HEK293 (cell line): ENCODE measurements at regions not wholly inside any gene's neighbourhood (a gene's known extent, or its start where the extent isn't known, plus 50 kb on each side); places are given as distances from the start of the nearest gene placed in this dataset.

ENCODE experiments used
- CTCF ChIA-PET: fragments of 350-600 bp; formaldehyde crosslinking; extraction: SDS; loops from one replicate; lab custom pipeline; 2021; ENCODE audit warnings: antibody characterized with exemption; lab: Yijun Ruan, JAX
- POLR2A ChIA-PET: fragments of 300-600 bp; formaldehyde crosslinking; extraction: SDS; loops from one replicate; lab custom pipeline; 2020; ENCODE audit warnings: antibody characterized with exemption, inconsistent platforms; lab: Yijun Ruan, JAX
- H3K27ac ChIP-seq: fragments of 200-500 bp; sonication (Bioruptor generic); 2 replicates; pipeline ENCODE4 v1.5.1; 2014; ENCODE audit warnings: low read depth, low read length, control low read depth, inconsistent platforms; ENCODE audit errors: extremely low read depth
- H3K36me3 ChIP-seq, 2 experiments: fragments of 200-500 bp in 1 of 2; sonication (Bioruptor generic) in 1 of 2; 1 replicate in 1 of 2; 2 replicates in 1 of 2; pipeline ENCODE4 v1.5.1; 2014 to 2017; ENCODE audit warnings: inconsistent platforms in 2 of 2, low read length in 2 of 2; ENCODE audit not compliant: control insufficient read depth in 2 of 2, insufficient read depth in 1 of 2
- H3K4me1 ChIP-seq: fragments of 200-500 bp; sonication (Bioruptor generic); 2 replicates; pipeline ENCODE4 v1.5.1; 2014; ENCODE audit warnings: mild to moderate bottlenecking, low read length, inconsistent platforms; ENCODE audit not compliant: control insufficient read depth, insufficient read depth
- H3K4me3 ChIP-seq: 2 replicates; pipeline ENCODE4 v1.5.1; 2011; ENCODE audit warnings: low read depth, mild to moderate bottlenecking, control low read depth, low read length, moderate library complexity
- H3K9me3 ChIP-seq: fragments of 200-500 bp; sonication (Bioruptor generic); 2 replicates; pipeline ENCODE4 v1.5.1; 2014; ENCODE audit warnings: low read depth, low read length, inconsistent platforms; ENCODE audit not compliant: control insufficient read depth, insufficient read depth
- CTCF ChIP-seq: fragments of 450-650 bp; formaldehyde crosslinking; IDR thresholded peaks from 2 replicates; pipeline ENCODE4 v1.5.1; 2016; ENCODE audit warnings: missing biosample characterization, missing genetic modification characterization
- ELK4 ChIP-seq: IDR thresholded peaks from 2 replicates; pipeline ENCODE4 v1.6.1; 2011; ENCODE audit warnings: mild to moderate bottlenecking, low read depth, low read length, borderline replicate concordance
- REST ChIP-seq: fragments of 450-650 bp; formaldehyde crosslinking; IDR thresholded peaks from 2 replicates; pipeline ENCODE4 v1.5.1; 2016; ENCODE audit warnings: missing biosample characterization, missing genetic modification characterization
- SCRT1 ChIP-seq: fragments of 450-650 bp; formaldehyde crosslinking; IDR thresholded peaks from 2 replicates; pipeline ENCODE4 v1.5.1; 2016; ENCODE audit warnings: missing biosample characterization, missing genetic modification characterization, borderline replicate concordance
- TSHZ1 ChIP-seq: fragments of 450-650 bp; formaldehyde crosslinking; IDR thresholded peaks from 2 replicates; pipeline ENCODE4 v1.5.1; 2016; ENCODE audit warnings: missing biosample characterization, missing genetic modification characterization, borderline replicate concordance
- ZBTB21 ChIP-seq: fragments of 450-650 bp; formaldehyde crosslinking; IDR thresholded peaks from 2 replicates; pipeline ENCODE4 v1.5.1; 2017; ENCODE audit warnings: missing biosample characterization, missing genetic modification characterization
- ZBTB6 ChIP-seq: fragments of 450-650 bp; formaldehyde crosslinking; IDR thresholded peaks from 2 replicates; pipeline ENCODE4 v1.5.1; 2017; ENCODE audit warnings: missing biosample characterization, missing genetic modification characterization
- ZBTB7A ChIP-seq: fragments of 450-650 bp; formaldehyde crosslinking; IDR thresholded peaks from 2 replicates; pipeline ENCODE4 v1.5.1; 2016; ENCODE audit warnings: low read depth, missing biosample characterization, missing genetic modification characterization
- ZNF2 ChIP-seq: fragments of 450-650 bp; formaldehyde crosslinking; IDR thresholded peaks from 2 replicates; pipeline ENCODE4 v1.5.1; 2016; ENCODE audit warnings: missing biosample characterization, missing genetic modification characterization
- ZNF23 ChIP-seq: fragments of 450-650 bp; formaldehyde crosslinking; IDR thresholded peaks from 2 replicates; pipeline ENCODE4 v1.5.1; 2016; ENCODE audit warnings: missing biosample characterization, missing genetic modification characterization, borderline replicate concordance
- ZNF239 ChIP-seq: fragments of 450-650 bp; formaldehyde crosslinking; IDR thresholded peaks from 2 replicates; pipeline ENCODE4 v1.5.1; 2016; ENCODE audit warnings: missing biosample characterization, missing genetic modification characterization
- ZNF266 ChIP-seq: fragments of 450-650 bp; formaldehyde crosslinking; IDR thresholded peaks from 2 replicates; pipeline ENCODE4 v1.5.1; 2016; ENCODE audit warnings: missing biosample characterization, missing genetic modification characterization, low read depth
- ZNF280D ChIP-seq: fragments of 450-650 bp; formaldehyde crosslinking; IDR thresholded peaks from 2 replicates; pipeline ENCODE4 v1.5.1; 2016; ENCODE audit warnings: missing biosample characterization, missing genetic modification characterization
- ZNF324 ChIP-seq: fragments of 450-650 bp; formaldehyde crosslinking; IDR thresholded peaks from 2 replicates; pipeline ENCODE4 v1.5.1; 2016; ENCODE audit warnings: missing biosample characterization, missing genetic modification characterization
- ZNF391 ChIP-seq: fragments of 450-650 bp; formaldehyde crosslinking; IDR thresholded peaks from 2 replicates; pipeline ENCODE4 v1.5.1; 2016; ENCODE audit warnings: low read depth, missing biosample characterization, missing genetic modification characterization, borderline replicate concordance
- ZNF510 ChIP-seq: fragments of 450-650 bp; formaldehyde crosslinking; IDR thresholded peaks from 2 replicates; pipeline ENCODE4 v1.5.1; 2018; ENCODE audit warnings: mild to moderate bottlenecking, missing genetic modification characterization, missing biosample characterization; ENCODE audit not compliant: insufficient replicate concordance
- ZNF585B ChIP-seq: fragments of 450-650 bp; formaldehyde crosslinking; IDR thresholded peaks from 2 replicates; pipeline ENCODE4 v1.5.1; 2016; ENCODE audit warnings: missing biosample characterization, missing genetic modification characterization
- ZNF621 ChIP-seq: fragments of 450-650 bp; formaldehyde crosslinking; IDR thresholded peaks from 2 replicates; pipeline ENCODE4 v1.5.1; 2017; ENCODE audit warnings: missing biosample characterization, missing genetic modification characterization
- ZNF791 ChIP-seq: fragments of 450-650 bp; formaldehyde crosslinking; IDR thresholded peaks from 2 replicates; pipeline ENCODE4 v1.5.1; 2016; ENCODE audit warnings: missing biosample characterization, missing genetic modification characterization

GRCh38 chr1:79825551-79825950 is 819.0 kb upstream of the ADGRL4 start:
- Histone ChIP-seq H3K36me3 (no peaks in the 10 kb centered on the region), H3K4me3 (no peak overlapping the region), H3K27ac (no peak overlapping the region), H3K9me3 (no peaks in the 10 kb centered on the region), H3K4me1 (no peaks in the 10 kb centered on the region)
- TF ChIP-seq TSHZ1 (tag by site-specific recombination) (no peak), ZNF510 (tag by site-specific recombination) (no peak), CTCF (tag by site-specific recombination) (no peak), ELK4 (no peak), ZNF23 (tag by site-specific recombination) (no peak), ZNF621 (tag by site-specific recombination) (no peak), ZBTB21 (no peak), ZBTB6 (tag by site-specific recombination) (no peak), SCRT1 (tag by site-specific recombination) (no peak), ZNF791 (tag by site-specific recombination) (no peak), ZNF239 (tag by site-specific recombination) (no peak), ZNF280D (no peak), ZNF2 (tag by site-specific recombination) (no peak), ZNF585B (no peak), ZNF391 (tag by site-specific recombination) (no peak), ZBTB7A (no peak), ZNF266 (no peak), ZNF324 (tag by site-specific recombination) (no peak), REST (tag by site-specific recombination) (no peak)
- ChIA-PET POLR2A (no interaction called here), CTCF (no interaction called here)
